T-helper 1 cell treated with Interleukin-12 subunit alpha and Interleukin-12 subunit beta and Interleukin-4 antibody, amounts not matched to agents 30 ng/mL and 1 ng/mL, for 36 hours (primary cell): ENCODE measurements at regions not wholly inside any gene's neighbourhood (a gene's known extent, or its start where the extent isn't known, plus 50 kb on each side); places are given as distances from the start of the nearest gene placed in this dataset.

Experiments
- intact Hi-C: fragments of 100-400 bp; cut with micrococcal nuclease; formaldehyde crosslinking; loops from one replicate; pipeline ENCODE4 v1.15.1; 2024

DNA sequence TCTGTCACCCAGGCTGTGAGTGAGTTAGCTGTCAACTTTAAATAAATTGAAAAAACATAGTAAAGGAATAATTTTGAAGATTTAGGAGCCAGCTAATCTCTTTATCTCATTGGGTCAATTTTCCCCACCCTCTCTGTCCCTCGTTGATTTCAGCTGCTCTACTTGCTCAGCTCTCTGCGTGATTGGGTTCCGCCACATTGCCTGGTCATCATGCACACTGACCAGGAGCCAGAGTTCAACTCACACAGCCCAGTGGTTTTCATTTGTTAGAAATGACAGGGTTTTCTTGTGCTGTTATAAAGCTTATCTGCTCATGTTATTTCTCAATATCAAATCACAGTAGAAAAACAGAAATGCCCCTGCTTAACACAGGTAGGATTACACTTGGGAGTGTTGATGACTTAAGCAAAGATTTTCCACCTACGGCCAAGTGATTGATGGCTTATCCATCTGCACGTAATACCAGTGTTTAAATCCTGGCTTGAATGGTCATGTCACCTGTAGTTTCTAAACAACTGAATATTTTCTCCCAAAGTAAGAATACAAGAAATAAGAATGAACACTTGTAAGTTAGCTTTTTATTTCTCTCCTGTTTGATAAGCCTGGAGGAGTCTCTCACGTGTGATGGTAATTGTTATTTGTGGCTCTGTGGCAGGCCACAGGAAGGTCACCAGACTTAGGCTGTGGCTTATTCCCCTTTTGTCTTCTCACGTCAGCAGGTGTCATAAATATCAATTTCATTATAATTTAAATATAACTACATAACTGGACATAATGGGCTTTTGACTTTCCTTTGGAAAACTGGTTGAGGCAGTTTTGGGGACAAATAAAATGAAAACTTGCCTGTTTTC, 367.2 kb upstream of the DDHD1 start:
- intact Hi-C loops: no loop called here

DNA sequence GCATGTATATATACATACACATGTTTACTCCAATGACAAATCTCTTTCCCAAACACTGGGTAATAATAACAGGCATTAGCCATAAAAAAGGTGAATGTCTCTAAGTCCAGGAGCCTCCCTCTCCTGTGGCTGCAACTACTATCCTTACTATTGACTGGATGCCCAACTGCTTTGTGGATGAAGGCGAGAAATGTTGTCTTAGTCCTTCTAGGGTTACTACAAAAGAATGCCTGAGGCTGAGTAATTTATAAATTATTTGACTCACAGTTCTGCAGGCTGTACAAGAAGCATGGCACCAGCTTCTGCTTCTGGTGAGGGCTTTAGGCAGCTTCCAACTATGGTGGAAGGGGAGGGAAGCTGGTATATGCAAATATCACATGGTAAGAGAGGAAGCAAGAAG, 366.0 kb upstream of the DDHD1 start:
- intact Hi-C loops: no loop called here

DNA sequence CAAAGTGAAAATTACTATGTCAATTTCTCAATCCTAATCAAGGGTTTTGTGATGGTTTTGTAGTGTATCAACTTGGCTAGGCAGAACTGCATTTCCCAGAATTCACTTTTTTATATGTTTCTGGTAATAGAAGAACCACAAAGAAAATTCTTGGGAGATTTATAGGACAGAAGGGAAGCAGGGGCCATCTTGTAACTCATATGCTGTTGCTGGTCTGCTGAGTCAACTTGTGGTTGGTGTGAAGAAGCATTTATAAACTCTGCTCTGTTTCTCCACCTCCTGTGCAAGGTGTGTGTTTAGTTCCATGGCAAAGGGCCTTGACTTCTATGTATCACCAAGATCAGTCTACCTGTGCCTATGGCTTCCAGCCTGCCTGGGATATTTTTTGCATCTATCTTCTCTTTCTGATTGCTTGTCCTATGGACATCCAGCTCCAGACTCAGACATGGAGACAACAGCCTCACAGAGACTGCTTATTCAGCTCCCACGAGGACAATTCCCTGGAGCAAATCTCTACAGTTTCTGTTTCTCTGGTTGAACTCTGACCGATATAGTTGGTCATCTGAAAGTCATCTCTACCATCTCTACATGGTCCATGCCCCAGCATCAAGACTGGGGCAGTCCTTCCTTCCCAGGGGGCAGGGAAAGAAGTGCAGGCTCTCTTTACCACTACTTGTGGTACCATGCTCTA, 364.3 kb upstream of the DDHD1 start:
- intact Hi-C loops: no loop called here

DNA sequence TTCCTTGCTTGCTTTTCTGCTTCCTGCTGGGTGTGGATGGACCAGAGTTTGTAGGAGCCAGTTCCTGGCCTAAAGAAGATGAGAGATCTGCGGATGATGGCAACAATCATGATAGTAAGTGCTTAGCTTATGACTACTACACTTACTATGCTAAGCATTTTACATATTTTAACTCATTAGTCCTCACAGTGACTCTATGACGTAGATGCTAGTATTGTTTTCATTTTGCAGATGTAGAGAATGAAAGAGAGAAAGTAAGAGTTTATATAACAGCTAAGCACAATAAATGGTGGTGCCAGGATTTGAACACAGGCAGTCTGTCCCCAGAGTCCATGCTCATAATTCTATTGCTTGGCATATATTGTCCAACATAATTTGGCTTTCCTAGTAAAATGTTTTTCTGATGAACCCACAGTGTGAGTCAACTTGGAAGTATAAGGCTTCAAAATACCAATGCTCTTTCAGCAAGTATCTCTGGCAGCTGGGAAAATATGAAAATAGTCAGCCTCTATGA, 363.2 kb upstream of the DDHD1 start:
- intact Hi-C loops: no loop called here

DNA sequence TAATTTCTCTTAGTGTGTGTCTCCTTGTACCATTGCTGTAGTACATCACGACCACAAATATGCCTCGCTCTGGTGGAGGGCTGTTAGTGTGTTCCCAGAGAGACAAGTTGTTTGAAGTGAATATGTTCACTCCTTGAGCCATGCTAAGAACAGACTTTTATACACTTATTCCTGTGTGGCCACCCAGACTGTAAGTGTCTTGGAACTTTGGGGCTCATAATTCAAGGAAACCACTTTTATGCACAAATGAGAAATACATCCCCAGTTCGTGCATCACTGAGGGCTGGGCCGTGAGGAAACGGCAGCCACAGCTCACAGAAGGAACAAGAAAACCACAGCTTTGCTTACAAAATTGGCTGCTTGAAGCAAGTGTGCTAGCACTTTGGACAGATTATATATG, 362.2 kb upstream of the DDHD1 start:
- intact Hi-C loops: no loop called here

DNA sequence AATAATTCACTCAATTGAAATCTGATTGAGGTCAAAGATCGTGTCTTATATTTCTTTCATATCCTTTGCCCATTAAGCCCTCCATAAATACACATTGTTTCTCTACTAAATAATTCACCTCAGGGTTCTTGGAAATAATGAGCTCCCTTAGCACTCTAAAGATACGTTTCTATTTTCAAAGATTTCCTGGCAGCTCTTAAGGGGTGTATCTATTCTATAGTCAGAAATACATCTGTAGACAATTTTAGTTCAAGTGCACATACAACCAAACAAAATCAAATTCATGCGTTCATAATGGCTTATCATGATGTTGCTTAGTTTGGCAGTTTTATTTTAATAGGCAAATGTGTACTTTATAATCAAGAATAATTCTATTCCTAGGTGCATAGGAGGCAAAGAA, 361.1 kb upstream of the DDHD1 start:
- intact Hi-C loops: no loop called here

DNA sequence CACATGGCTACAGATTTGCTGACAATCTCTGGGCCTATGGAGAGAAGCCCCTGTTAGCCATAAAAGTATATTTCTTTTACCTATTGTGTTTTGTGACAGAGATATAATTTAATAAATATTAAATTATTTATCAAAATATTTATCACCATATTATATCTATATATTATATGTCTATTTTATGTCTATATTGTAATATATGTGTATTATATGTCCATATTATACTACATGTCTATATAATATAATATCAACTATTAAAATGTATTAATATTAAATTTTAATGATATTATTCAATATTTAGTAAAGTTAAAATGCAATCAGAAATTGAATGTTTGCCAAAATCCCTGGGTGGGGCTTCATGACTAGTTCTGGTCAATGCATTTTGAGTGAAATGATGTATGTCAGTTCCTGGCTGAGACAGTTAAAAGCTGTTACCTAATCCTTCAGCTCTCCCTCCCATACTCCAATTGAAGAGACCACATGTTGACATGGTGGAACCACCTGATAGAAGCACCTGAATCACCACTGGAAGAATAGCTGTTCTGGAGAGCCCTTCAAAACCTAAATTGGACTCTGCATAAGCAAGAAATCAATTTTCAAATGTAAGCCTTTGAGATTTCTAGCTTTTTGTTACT, 357.3 kb upstream of the DDHD1 start:
- intact Hi-C loops: no loop called here

DNA sequence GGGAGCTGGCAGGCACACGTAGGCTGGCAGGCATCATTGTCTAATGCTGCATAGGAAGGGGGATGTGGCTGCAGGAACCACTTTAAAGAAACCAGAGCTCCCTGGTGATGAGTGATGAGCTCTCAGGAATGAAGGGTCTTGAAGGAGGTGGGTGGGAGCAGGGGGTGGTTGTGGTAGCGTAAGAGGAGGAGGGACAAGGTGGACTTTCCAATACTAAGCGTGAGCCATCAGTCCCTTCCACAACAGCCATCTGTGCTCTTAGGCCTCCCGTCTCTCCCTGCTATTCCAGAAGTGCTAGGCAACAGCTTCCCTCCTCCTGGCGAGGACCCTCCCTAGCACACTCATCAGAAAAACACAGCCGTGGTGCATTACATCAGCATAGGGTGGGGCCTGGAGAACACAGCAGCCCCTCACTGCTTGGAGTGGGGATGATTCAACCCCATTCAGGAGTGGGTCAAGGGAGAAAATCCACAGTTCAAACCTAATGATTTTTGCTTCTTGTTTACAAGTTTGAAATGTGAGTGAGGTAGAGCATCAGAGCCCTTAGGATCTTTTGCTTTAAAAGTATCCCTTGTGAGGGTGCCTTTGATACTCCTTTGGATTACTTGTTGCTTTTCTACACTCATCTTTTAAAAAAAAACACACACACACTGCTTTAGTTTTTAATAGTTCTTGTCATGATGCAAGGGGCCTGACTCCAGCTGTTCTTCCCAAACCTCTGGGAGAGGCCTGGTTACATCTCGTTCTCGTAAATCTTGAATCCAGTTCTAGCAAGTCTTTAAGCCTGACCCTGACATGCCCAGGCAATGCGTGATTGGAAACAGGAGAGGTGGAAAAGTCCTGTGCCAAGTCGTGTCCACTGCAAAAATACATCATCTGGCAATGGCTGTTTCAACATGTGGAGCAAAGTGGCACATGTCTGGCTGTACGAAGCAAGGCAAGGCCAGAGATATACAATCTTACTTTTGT, 356.4 kb upstream of the DDHD1 start:
- intact Hi-C loops: no loop called here

DNA sequence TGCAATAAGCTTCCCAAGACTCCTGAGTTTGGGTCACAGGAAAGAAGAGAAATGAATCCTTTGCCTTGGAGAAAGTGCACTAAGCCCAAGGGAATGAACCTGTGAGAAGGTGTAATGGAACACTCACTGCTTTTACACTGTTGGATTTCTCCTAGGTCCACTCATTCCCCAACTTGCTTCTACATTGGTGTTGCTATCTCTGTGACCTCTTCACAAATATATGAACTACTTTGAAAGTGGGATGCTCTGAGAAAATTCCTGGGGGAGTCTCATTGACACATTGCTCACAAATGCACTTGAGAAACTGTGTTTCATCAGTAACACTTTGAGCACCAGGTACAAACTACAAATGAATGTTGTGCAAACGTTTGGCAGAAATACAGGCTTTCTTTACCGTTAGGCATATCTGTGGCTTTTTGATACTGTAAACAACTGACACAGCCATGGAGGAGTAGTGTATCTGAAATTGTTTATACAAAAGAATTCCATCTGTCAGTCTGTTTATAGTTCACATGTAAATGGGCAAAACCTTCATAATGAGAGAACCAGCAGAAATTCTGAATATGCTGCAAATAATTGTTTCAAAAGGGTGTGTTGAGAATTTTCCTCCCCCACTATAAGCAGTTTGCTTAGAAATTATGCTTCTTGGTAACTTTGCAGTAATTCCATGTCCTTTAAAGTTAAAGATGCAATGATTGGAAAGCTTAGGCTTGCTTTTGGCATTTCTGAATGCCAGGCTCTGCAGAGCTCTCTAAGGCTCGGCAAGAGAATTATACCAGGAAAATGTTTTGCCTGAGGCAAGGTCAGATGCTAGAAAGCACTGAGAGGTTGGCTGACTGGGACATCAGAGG, 348.5 kb upstream of the DDHD1 start:
- intact Hi-C loops: no loop called here

DNA sequence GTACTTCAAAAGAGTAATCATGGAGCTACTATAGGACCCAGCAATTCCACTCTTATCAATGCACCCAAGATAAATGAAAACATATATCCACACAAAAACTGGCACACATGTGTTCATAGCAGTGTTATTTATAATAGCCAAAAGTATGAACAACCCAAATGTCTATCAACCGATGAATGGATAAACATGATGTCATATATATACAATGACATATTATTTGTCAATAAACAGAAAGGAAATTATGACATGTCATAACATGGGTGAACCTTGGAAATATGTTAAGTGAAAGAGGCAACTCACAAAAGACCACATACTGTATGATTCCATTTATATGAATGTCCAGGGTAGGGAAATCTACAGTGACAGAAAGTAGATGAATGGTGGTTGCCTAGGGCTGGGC, 347.1 kb upstream of the DDHD1 start:
- intact Hi-C loops: no loop called here

DNA sequence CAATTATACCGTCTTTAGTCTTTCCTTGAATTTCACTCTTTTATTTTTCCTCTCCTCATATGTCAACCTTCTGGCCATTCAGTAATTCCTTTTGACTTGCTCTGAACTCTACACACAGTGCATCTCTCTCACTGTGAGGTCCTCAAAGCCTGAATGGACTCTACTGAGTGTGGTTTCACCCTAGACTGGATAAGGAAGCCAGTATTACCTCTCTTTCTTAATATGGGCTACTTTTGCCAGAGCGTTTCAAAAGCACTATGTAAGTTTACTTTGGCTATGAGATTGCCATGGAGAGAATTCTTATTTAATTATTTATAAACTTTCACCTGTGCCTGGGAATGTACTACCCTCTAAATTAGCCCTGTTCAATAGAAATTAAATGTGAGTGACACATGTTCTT, 343.5 kb upstream of the DDHD1 start:
- intact Hi-C loops: no loop called here

DNA sequence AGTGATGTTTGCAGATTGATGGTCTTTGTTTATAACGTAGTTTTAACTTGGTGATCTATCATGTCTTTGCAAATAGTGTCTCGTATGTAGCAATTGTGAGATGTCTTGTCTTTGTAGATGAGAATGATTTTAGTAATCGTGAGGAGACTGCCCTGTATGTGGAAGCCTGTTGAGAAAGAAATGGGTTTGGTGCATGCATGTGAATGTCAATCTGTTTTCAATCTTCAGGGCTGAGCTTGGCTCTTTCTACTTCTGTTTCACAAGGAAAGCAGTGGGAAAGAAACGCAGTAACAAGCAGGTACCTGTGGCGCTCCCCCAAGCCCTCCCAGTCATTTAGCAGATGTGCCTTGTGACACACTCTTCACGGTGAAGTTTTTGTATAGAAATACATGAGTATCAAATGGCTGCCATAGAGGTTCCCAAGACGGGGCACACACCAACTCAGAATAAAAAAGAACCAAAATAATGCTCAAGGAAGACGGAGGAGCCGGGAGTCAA, 342.8 kb upstream of the DDHD1 start:
- intact Hi-C loops: no loop called here

DNA sequence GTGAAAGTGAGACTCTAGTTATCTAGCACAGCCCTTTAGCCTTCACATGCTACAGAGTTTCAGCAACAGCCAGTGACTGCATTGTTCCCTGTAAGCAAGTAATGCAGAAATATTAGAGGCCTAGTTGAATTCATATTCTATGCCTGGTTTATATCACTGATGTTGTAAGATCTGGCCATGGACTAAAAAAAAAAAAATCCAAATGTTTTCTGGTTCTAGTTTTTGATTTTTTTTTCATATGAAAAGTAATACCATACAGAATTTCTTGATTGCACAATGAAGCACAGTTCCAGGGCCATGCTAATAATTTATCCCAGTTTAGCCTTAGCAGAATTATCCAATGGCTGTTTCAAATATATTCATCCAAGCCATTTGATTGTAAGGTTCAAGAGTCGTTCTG, 341.5 kb upstream of the DDHD1 start:
- intact Hi-C loops: no loop called here

DNA sequence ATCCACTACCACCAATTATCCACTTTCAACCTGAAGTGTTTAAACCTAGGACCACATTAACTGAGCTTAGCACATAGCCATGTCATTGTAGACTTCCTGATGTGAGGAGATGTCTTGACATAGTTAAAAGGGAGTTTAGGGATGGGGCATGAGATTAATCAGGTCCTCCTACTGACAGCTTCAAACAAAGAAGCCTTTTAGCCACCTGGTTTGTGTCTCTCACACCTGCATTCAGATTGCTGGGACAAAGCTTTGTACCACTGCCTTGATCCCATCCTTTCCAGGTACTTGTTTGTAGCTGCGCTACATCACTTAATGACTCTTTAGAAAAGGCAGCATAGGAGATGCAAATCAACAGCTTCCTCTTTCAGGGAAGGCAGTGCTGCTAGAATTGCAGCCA, 340.7 kb upstream of the DDHD1 start:
- intact Hi-C loops: no loop called here

DNA sequence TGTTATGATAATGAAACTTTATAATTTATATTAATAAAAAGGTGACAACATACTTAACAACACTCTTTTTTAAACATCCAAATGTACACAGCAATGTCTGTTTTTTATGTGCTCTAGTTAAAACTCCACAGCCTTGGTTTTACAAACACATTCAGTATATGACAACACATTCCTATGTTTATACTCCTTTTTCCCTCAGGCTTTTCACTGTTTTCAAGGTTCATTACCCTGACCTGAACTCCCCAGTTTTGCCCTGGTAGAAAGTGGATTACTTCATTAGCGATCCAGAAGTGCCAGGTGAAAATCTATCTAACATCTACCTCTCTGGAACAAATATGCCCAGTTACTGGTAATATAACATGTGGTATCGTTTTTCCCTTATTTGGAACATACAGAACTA, 340.2 kb upstream of the DDHD1 start:
- intact Hi-C loops: no loop called here

DNA sequence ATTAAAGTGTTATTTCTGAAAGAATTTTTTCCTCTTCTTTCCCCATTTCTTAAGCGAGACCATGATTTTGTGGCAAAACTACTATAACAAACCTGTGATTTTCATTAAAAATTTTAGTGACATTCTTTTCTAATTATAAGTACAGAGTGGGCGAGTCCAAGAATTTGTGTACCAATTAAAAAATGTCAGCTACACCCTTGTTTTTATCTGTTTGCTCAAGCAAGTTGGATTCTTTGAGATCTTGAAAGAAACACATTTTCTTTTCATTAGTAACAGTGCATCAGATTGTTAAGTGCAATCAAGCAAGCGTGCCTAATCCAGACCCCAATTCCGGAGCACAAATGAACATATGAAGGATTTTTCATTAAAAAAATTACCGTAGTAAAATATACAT, 338.8 kb upstream of the DDHD1 start:
- intact Hi-C loops: no loop called here

DNA sequence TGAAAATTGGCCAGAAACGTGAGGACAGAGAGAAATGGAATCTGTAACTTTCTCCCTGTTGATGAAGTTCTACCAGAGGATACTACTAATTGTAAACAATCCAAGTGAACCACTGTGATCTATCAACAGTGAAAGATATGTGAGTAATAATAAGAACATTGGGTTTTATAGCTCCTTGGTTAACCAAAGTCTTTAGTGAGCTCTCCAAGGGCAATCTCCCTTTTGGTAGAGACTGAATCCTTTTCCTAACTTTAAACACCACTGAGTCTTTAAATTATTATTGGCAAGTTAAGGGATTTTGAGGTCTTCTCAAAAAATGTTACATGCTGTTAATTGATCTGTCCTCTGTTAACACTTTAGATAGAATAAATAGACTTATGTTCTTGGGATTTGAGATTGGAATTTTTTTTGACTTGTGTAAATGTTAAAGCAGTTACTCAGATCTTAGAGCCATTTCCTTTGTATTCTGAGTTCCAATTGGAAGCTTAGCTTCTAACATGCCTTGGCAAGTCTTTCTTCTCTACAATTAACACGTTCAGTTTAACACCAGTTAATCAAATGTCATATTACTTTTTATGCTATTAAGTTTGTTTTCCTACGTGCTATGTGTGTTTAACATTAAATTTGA, 338.2 kb upstream of the DDHD1 start:
- intact Hi-C loops: no loop called here

DNA sequence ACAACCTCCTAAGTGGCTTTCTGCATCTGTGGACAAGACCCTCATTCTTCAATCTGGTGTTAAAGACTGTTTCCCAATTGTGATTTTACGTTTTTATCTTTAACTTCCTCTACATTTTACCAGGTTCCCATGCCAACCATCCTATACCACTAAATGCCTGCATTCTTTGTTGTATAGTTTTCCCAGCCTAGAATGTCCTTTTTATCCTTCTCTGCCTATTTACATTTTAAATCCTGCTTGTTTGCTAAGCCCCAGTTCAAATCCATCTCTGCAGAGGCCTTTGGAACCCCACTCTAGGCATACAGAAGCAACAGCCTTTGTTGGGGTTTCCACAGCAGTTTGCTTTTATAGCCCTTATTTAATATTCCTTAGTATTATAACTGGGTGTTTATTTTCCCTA, 325.1 kb upstream of the DDHD1 start:
- intact Hi-C loops: no loop called here

DNA sequence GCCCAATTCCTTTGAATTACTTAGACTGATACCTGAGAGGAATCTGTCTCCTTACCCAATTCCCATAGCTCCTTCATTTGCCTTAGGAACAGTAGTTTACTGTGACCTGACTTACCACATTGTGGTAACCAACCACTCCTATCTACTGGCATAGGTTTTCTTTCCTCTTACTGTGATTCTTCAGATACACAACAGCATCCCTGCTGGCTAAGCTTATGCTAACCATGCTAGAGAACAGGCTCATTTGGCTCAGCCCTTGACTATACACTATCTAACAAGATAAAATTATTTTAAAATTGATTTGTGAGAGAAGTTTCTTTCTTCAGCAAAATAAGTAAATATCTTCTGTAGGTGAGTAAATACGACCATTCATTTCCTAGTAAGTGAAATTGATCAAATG, 320.4 kb upstream of the DDHD1 start:
- intact Hi-C loops: no loop called here

DNA sequence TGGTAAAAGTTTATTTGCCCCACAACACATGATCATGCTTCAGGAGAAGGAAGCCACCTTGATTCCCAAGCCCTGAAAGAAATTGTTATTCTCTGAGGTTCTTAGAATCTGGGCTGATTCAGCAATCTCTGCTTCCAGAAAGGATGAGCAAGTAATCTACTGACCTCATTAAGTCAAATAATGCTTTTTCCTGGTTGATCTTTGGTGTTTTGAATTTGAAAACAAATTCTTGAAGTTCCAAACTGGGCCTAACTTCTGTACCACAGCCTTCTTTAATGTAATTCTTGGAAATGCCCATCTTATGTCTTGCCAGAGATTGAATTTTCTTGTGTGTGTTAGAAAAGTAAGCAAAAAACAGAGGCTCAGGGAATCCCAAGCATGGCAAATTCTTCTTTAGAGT, 319.2 kb upstream of the DDHD1 start:
- intact Hi-C loops: no loop called here
